NCI-H1417 (cell line): ENCODE measurements at regions not wholly inside any gene's neighbourhood (a gene's known extent, or its start where the extent isn't known, plus 50 kb on each side); places are given as distances from the start of the nearest gene placed in this dataset.
"Not testable (repeated sequence)": the region's sequence is repeated elsewhere in the genome, so short reads cannot be mapped to it uniquely, and the experiment has no call there.

Source experiments
- DNase-seq, 3 experiments: peaks; one replicate each; lab custom pipeline; 2025; lab: John Stamatoyannopoulos, UW

- DNase-seq, result no peak
Measured at GRCh38 chr22:48082284-48082683, 1319.8 kb downstream of the TBC1D22A start.

- DNase-seq, result no peak
Measured at GRCh38 chr22:48081281-48081680, 1318.8 kb downstream of the TBC1D22A start.

- DNase-seq, result no peak
Measured at GRCh38 chr22:48080316-48081165, 1318.1 kb downstream of the TBC1D22A start.

- no peak for DNase-seq
Measured at GRCh38 chr22:48079505-48080290, 1317.2 kb downstream of the TBC1D22A start.

GRCh38 chr22:48078825-48079224 is 1316.4 kb downstream of the TBC1D22A start:
- no peak for DNase-seq

- no peak for DNase-seq
Measured at GRCh38 chr22:48077699-48078098, 1315.2 kb downstream of the TBC1D22A start.

GRCh38 chr22:48076008-48076407 is 1313.6 kb downstream of the TBC1D22A start:
- DNase-seq, result peak in 1 of 3 experiments; percentile 17

GRCh38 chr22:48075604-48076003 is 1313.2 kb downstream of the TBC1D22A start:
- no peak for DNase-seq

GRCh38 chr22:48072777-48073176 is 1310.3 kb downstream of the TBC1D22A start:
- no peak for DNase-seq

GRCh38 chr22:48071828-48072227 is 1309.4 kb downstream of the TBC1D22A start:
- no peak for DNase-seq

- no peak for DNase-seq
Measured at GRCh38 chr22:48071305-48071704, 1308.9 kb downstream of the TBC1D22A start.

- no peak for DNase-seq
Measured at GRCh38 chr22:48070760-48071159, 1308.3 kb downstream of the TBC1D22A start.

GRCh38 chr22:48070083-48070482 is 1307.6 kb downstream of the TBC1D22A start:
- DNase-seq, result no peak

- DNase-seq, result no peak
Measured at GRCh38 chr22:48069256-48069655, 1306.8 kb downstream of the TBC1D22A start.

- no peak for DNase-seq
Measured at GRCh38 chr22:48068323-48068885, 1306.0 kb downstream of the TBC1D22A start.

- no peak for DNase-seq
Measured at GRCh38 chr22:48065892-48066291, 1303.4 kb downstream of the TBC1D22A start.

GRCh38 chr22:48061726-48062125 is 1299.3 kb downstream of the TBC1D22A start:
- no peak for DNase-seq

- no peak for DNase-seq
Measured at GRCh38 chr22:48060266-48060665, 1297.8 kb downstream of the TBC1D22A start.

- DNase-seq, result not testable (repeated sequence)
Measured at GRCh38 chr22:48059521-48059920, 1297.1 kb downstream of the TBC1D22A start.

GRCh38 chr22:48057116-48057835 is 1294.8 kb downstream of the TBC1D22A start:
- DNase-seq, result no peak

GRCh38 chr22:48055827-48056226 is 1293.4 kb downstream of the TBC1D22A start:
- DNase-seq, result no peak

- no peak for DNase-seq
Measured at GRCh38 chr22:48055185-48055584, 1292.7 kb downstream of the TBC1D22A start.
